WTC11 (cell line): ENCODE measurements at regions not wholly inside any gene's neighbourhood (a gene's known extent, or its start where the extent isn't known, plus 50 kb on each side); places are given as distances from the start of the nearest gene placed in this dataset.

Experiments used
- ATAC-seq: fragments of 200-7000 bp; cut with Tn5 transposase; 2 replicates; pipeline ENCODE4 v1.10.0; 2021; ENCODE audit warnings: mild to moderate bottlenecking, moderate library complexity
- CTCF ChIA-PET: fragments of 300-600 bp; sonication (Branson Sonifier 250); formaldehyde crosslinking; loops from one replicate; lab custom pipeline; 2021; ENCODE audit warnings: antibody characterized with exemption; lab: Charles Lee
- POLR2A ChIA-PET: fragments of 350-600 bp; sonication (Branson Sonifier 250); formaldehyde crosslinking; loops from one replicate; lab custom pipeline; 2021; ENCODE audit warnings: antibody characterized with exemption; lab: Charles Lee
- DNase-seq: peaks from one replicate; pipeline ENCODE4 v3.0.0; 2021; ENCODE audit warnings: low spot score
- H3K27ac Mint-ChIP-seq: 2 replicates; pipeline ENCODE4 v1.8.0; 2021; ENCODE audit warnings: mixed read lengths
- H3K27me3 Mint-ChIP-seq: 2 replicates; pipeline ENCODE4 v1.8.0; 2021; ENCODE audit warnings: low read depth, mild to moderate bottlenecking, moderate library complexity, mixed read lengths
- H3K36me3 Mint-ChIP-seq: 2 replicates; pipeline ENCODE4 v1.8.0; 2021; ENCODE audit warnings: mixed read lengths
- H3K4me1 Mint-ChIP-seq: 2 replicates; pipeline ENCODE4 v1.8.0; 2022; ENCODE audit warnings: mixed read lengths
- H3K4me3 Mint-ChIP-seq: 2 replicates; pipeline ENCODE4 v1.8.0; 2021; ENCODE audit warnings: mild to moderate bottlenecking, moderate library complexity, mixed read lengths
- H3K9me3 Mint-ChIP-seq: 2 replicates; pipeline ENCODE4 v1.8.0; 2021; ENCODE audit warnings: mixed read lengths
- ATF1 ChIP-seq: sonication (generic); formaldehyde crosslinking; IDR thresholded peaks from 2 replicates; pipeline ENCODE4 v1.8.1; 2023; ENCODE audit warnings: mild to moderate bottlenecking, moderate library complexity, missing genetic modification reagents
- E2F5 ChIP-seq: sonication (generic); formaldehyde crosslinking; IDR thresholded peaks from 2 replicates; pipeline ENCODE4 v1.8.1; 2022; ENCODE audit warnings: mild to moderate bottlenecking, moderate library complexity, missing genetic modification reagents
- EMX1 ChIP-seq: fragments of 250-450 bp; sonication (Bioruptor Pico); IDR thresholded peaks from 2 replicates; pipeline ENCODE4 v1.8.0; 2021; ENCODE audit warnings: mild to moderate bottlenecking
- ERG ChIP-seq: fragments of 250-450 bp; sonication (Bioruptor Pico); IDR thresholded peaks from 2 replicates; pipeline ENCODE4 v1.8.0; 2021; ENCODE audit warnings: mild to moderate bottlenecking
- ESRRA ChIP-seq: sonication (generic); formaldehyde crosslinking; IDR thresholded peaks from 2 replicates; pipeline ENCODE4 v1.8.1; 2022; ENCODE audit warnings: mild to moderate bottlenecking, missing genetic modification reagents, borderline replicate concordance
- HMGA2 ChIP-seq: fragments of 250-450 bp; sonication (Bioruptor Pico); IDR thresholded peaks from 2 replicates; pipeline ENCODE4 v1.4.0; 2021; ENCODE audit warnings: mild to moderate bottlenecking, moderate library complexity
- MLX ChIP-seq: sonication (generic); formaldehyde crosslinking; IDR thresholded peaks from 2 replicates; pipeline ENCODE4 v1.8.1; 2023; ENCODE audit warnings: mild to moderate bottlenecking, missing genetic modification reagents, moderate library complexity
- NFATC4 ChIP-seq: fragments of 250-450 bp; sonication (Bioruptor Pico); IDR thresholded peaks from 2 replicates; pipeline ENCODE4 v1.9.0; 2021; ENCODE audit warnings: mild to moderate bottlenecking
- NFYB ChIP-seq: sonication (generic); formaldehyde crosslinking; conservative IDR thresholded peaks from 2 replicates; pipeline ENCODE4 v1.8.0; 2022; ENCODE audit warnings: low read depth, missing genetic modification reagents
- NR1H2 ChIP-seq: sonication (generic); formaldehyde crosslinking; IDR thresholded peaks from 2 replicates; pipeline ENCODE4 v1.9.0; 2021; ENCODE audit warnings: mild to moderate bottlenecking, moderate library complexity, missing genetic modification reagents
- PRRX2 ChIP-seq: fragments of 250-450 bp; sonication (Bioruptor Pico); IDR thresholded peaks from 2 replicates; pipeline ENCODE4 v1.8.0; 2021; ENCODE audit warnings: mild to moderate bottlenecking
- RELA ChIP-seq: sonication (generic); formaldehyde crosslinking; IDR thresholded peaks from 2 replicates; pipeline ENCODE4 v1.8.1; 2022; ENCODE audit warnings: missing genetic modification reagents, mild to moderate bottlenecking, borderline replicate concordance
- TEAD1 ChIP-seq: sonication (generic); formaldehyde crosslinking; IDR thresholded peaks from 2 replicates; pipeline ENCODE4 v1.8.0; 2022; ENCODE audit warnings: mild to moderate bottlenecking, missing genetic modification reagents
- TP53 ChIP-seq: sonication (generic); formaldehyde crosslinking; IDR thresholded peaks from 2 replicates; pipeline ENCODE4 v1.8.1; 2023; ENCODE audit warnings: mild to moderate bottlenecking, missing genetic modification reagents
- ZBTB21 ChIP-seq: sonication (generic); formaldehyde crosslinking; IDR thresholded peaks from 2 replicates; pipeline ENCODE4 v1.8.1; 2023; ENCODE audit warnings: mild to moderate bottlenecking, missing genetic modification reagents, borderline replicate concordance
- ZNF138 ChIP-seq: sonication (generic); formaldehyde crosslinking; conservative IDR thresholded peaks from 2 replicates; pipeline ENCODE4 v1.8.1; 2022; ENCODE audit warnings: mild to moderate bottlenecking, moderate library complexity, missing genetic modification reagents
- ZNF232 ChIP-seq: sonication (generic); formaldehyde crosslinking; IDR thresholded peaks from 2 replicates; pipeline ENCODE4 v1.8.0; 2022; ENCODE audit warnings: mild to moderate bottlenecking, missing genetic modification reagents
- ZNF263 ChIP-seq: sonication (generic); formaldehyde crosslinking; IDR thresholded peaks from 2 replicates; pipeline ENCODE4 v1.8.1; 2022; ENCODE audit warnings: low read depth, mild to moderate bottlenecking, moderate library complexity, missing genetic modification reagents
- ZNF396 ChIP-seq: fragments of 250-450 bp; sonication (Bioruptor Pico); IDR thresholded peaks from 2 replicates; pipeline ENCODE4 v1.8.0; 2021; ENCODE audit warnings: mild to moderate bottlenecking, moderate library complexity, borderline replicate concordance
- TF ChIP-seq, protein P1 (sequence below): sonication (generic); formaldehyde crosslinking; IDR thresholded peaks from 2 replicates; pipeline ENCODE4 v1.8.0; 2023; ENCODE audit warnings: mild to moderate bottlenecking, missing genetic modification reagents
- TF ChIP-seq, protein P2 (sequence below): sonication (generic); formaldehyde crosslinking; IDR thresholded peaks from 2 replicates; pipeline ENCODE4 v1.8.0; 2022; ENCODE audit warnings: mild to moderate bottlenecking, missing genetic modification reagents
- TF ChIP-seq, protein P3 (sequence below): sonication (generic); formaldehyde crosslinking; IDR thresholded peaks from 2 replicates; pipeline ENCODE4 v1.8.1; 2022; ENCODE audit warnings: mild to moderate bottlenecking, missing genetic modification reagents, moderate library complexity, borderline replicate concordance
- TF ChIP-seq, protein P4 (sequence below): sonication (generic); formaldehyde crosslinking; IDR thresholded peaks from 2 replicates; pipeline ENCODE4 v1.8.1; 2022; ENCODE audit warnings: low read depth, mild to moderate bottlenecking, moderate library complexity, missing genetic modification reagents, borderline replicate concordance
- TF ChIP-seq, protein P5 (sequence below): fragments of 200-600 bp; IDR thresholded peaks from 2 replicates; pipeline ENCODE4 v1.8.0; 2022; ENCODE audit warnings: antibody characterized with exemption
- TF ChIP-seq, protein P6 (sequence below): sonication (generic); formaldehyde crosslinking; IDR thresholded peaks from 2 replicates; pipeline ENCODE4 v1.8.1; 2023; ENCODE audit warnings: mild to moderate bottlenecking, moderate library complexity, missing genetic modification reagents

DNA sequence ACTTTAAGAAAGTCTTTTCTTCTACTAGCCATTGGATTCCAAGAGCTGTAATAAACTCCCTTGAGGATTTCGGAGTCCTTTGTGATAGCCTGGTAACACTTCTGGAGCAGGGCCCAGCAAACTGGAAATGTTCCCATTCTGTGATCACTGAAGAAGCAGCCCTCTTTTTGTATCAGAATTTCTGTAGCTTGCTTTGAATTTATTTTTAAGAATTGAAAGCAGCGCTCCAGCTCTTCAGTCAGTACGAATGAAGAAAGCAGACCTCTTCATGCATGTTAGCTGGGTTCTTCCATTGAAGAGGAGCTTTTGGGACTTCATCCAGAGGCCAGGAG, 141.5 kb downstream of the AKAP11 start (continued):
- TF ChIP-seq, protein P1, sequence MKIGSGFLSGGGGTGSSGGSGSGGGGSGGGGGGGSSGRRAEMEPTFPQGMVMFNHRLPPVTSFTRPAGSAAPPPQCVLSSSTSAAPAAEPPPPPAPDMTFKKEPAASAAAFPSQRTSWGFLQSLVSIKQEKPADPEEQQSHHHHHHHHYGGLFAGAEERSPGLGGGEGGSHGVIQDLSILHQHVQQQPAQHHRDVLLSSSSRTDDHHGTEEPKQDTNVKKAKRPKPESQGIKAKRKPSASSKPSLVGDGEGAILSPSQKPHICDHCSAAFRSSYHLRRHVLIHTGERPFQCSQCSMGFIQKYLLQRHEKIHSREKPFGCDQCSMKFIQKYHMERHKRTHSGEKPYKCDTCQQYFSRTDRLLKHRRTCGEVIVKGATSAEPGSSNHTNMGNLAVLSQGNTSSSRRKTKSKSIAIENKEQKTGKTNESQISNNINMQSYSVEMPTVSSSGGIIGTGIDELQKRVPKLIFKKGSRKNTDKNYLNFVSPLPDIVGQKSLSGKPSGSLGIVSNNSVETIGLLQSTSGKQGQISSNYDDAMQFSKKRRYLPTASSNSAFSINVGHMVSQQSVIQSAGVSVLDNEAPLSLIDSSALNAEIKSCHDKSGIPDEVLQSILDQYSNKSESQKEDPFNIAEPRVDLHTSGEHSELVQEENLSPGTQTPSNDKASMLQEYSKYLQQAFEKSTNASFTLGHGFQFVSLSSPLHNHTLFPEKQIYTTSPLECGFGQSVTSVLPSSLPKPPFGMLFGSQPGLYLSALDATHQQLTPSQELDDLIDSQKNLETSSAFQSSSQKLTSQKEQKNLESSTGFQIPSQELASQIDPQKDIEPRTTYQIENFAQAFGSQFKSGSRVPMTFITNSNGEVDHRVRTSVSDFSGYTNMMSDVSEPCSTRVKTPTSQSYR (CRISPR knock-in tag), result no peak
- no peak for TF ChIP-seq RELA (CRISPR knock-in tag)
- no peak for TF ChIP-seq TEAD1 (CRISPR knock-in tag)
- no peak for TF ChIP-seq EMX1 (CRISPR knock-in tag)
- TF ChIP-seq, protein P2, sequence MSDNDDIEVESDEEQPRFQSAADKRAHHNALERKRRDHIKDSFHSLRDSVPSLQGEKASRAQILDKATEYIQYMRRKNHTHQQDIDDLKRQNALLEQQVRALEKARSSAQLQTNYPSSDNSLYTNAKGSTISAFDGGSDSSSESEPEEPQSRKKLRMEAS (CRISPR knock-in tag), result no peak
- TF ChIP-seq, protein P3, sequence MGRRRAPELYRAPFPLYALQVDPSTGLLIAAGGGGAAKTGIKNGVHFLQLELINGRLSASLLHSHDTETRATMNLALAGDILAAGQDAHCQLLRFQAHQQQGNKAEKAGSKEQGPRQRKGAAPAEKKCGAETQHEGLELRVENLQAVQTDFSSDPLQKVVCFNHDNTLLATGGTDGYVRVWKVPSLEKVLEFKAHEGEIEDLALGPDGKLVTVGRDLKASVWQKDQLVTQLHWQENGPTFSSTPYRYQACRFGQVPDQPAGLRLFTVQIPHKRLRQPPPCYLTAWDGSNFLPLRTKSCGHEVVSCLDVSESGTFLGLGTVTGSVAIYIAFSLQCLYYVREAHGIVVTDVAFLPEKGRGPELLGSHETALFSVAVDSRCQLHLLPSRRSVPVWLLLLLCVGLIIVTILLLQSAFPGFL, result no peak
- no peak for TF ChIP-seq NR1H2
- TF ChIP-seq PRRX2, result no peak
- no peak for TF ChIP-seq ZNF263 (CRISPR knock-in tag)
- no peak for TF ChIP-seq ZNF396 (CRISPR knock-in tag)
- TF ChIP-seq, protein P4, sequence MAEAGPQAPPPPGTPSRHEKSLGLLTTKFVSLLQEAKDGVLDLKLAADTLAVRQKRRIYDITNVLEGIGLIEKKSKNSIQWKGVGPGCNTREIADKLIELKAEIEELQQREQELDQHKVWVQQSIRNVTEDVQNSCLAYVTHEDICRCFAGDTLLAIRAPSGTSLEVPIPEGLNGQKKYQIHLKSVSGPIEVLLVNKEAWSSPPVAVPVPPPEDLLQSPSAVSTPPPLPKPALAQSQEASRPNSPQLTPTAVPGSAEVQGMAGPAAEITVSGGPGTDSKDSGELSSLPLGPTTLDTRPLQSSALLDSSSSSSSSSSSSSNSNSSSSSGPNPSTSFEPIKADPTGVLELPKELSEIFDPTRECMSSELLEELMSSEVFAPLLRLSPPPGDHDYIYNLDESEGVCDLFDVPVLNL (CRISPR knock-in tag), result no peak
- no peak for TF ChIP-seq E2F5 (CRISPR knock-in tag)

GRCh38 chr13:42417626-42418025, 145.7 kb downstream of the AKAP11 start:
- DNase-seq, result no peak
- ChIA-PET CTCF (no interaction called here), POLR2A (interaction anchor here (0.6 kb wide), 1 partner anchor 383 kb away, joined by 8 read pairs; no protein-coding TSS in a partner anchor)
- Mint-ChIP-seq H3K9me3 (peaks cover 6% of the 10 kb centered on the region), H3K4me3 (no peak overlapping the region), H3K36me3 (no peaks in the 10 kb centered on the region), H3K27me3 (no peaks in the 10 kb centered on the region), H3K4me1 (0 out of 2 replicates have a peak, but pooled peaks cover 3% of the 10 kb centered on the region), H3K27ac (no peak overlapping the region)
- no peak for ATAC-seq
- no peak for TF ChIP-seq MLX (CRISPR knock-in tag)
- TF ChIP-seq, protein P5, sequence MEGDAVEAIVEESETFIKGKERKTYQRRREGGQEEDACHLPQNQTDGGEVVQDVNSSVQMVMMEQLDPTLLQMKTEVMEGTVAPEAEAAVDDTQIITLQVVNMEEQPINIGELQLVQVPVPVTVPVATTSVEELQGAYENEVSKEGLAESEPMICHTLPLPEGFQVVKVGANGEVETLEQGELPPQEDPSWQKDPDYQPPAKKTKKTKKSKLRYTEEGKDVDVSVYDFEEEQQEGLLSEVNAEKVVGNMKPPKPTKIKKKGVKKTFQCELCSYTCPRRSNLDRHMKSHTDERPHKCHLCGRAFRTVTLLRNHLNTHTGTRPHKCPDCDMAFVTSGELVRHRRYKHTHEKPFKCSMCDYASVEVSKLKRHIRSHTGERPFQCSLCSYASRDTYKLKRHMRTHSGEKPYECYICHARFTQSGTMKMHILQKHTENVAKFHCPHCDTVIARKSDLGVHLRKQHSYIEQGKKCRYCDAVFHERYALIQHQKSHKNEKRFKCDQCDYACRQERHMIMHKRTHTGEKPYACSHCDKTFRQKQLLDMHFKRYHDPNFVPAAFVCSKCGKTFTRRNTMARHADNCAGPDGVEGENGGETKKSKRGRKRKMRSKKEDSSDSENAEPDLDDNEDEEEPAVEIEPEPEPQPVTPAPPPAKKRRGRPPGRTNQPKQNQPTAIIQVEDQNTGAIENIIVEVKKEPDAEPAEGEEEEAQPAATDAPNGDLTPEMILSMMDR, result no peak
- TF ChIP-seq ZNF138 (CRISPR knock-in tag), result no peak
- no peak for TF ChIP-seq ESRRA
- TF ChIP-seq, protein P6, sequence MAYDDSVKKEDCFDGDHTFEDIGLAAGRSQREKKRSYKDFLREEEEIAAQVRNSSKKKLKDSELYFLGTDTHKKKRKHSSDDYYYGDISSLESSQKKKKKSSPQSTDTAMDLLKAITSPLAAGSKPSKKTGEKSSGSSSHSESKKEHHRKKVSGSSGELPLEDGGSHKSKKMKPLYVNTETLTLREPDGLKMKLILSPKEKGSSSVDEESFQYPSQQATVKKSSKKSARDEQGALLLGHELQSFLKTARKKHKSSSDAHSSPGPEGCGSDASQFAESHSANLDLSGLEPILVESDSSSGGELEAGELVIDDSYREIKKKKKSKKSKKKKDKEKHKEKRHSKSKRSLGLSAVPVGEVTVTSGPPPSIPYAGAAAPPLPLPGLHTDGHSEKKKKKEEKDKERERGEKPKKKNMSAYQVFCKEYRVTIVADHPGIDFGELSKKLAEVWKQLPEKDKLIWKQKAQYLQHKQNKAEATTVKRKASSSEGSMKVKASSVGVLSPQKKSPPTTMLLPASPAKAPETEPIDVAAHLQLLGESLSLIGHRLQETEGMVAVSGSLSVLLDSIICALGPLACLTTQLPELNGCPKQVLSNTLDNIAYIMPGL (CRISPR knock-in tag), result no peak
- no peak for TF ChIP-seq ATF1 (CRISPR knock-in tag)
- no peak for TF ChIP-seq NFATC4 (CRISPR knock-in tag)
- TF ChIP-seq ERG (CRISPR knock-in tag), result no peak
- TF ChIP-seq ZBTB21 (CRISPR knock-in tag), result no peak
- TF ChIP-seq TP53 (CRISPR knock-in tag), result no peak
- no peak for TF ChIP-seq ZNF232
- TF ChIP-seq HMGA2 (CRISPR knock-in tag), result no peak
- no peak for TF ChIP-seq NFYB (CRISPR knock-in tag)
- TF ChIP-seq PRRX2, result no peak
- TF ChIP-seq, protein P3, result no peak
